HUES6 (cell line): ENCODE measurements at regions not wholly inside any gene's neighbourhood (a gene's known extent, or its start where the extent isn't known, plus 50 kb on each side); places are given as distances from the start of the nearest gene placed in this dataset.

Experiments used
- H3K27ac ChIP-seq: 2 replicates; pipeline ENCODE4 v1.7.0; 2013; ENCODE audit warnings: low read depth, mild to moderate bottlenecking, low read length, inconsistent platforms
- H3K27me3 ChIP-seq: 2 replicates; pipeline ENCODE4 v1.6.1; 2013; ENCODE audit warnings: low read length; ENCODE audit not compliant: control insufficient read depth, insufficient read depth
- H3K36me3 ChIP-seq: 2 replicates; pipeline ENCODE4 v1.6.1; 2013; ENCODE audit warnings: low read length; ENCODE audit not compliant: control insufficient read depth, insufficient read depth
- H3K4me1 ChIP-seq: 2 replicates; pipeline ENCODE4 v1.6.1; 2013; ENCODE audit warnings: low read length; ENCODE audit not compliant: control insufficient read depth, insufficient read depth
- H3K4me3 ChIP-seq: 2 replicates; pipeline ENCODE4 v1.5.1; 2013; ENCODE audit warnings: low read depth, low read length
- H3K9ac ChIP-seq: one replicate; pipeline ENCODE4 v1.6.1; 2013; ENCODE audit warnings: mild to moderate bottlenecking, low read length
- H3K9me3 ChIP-seq: 2 replicates; pipeline ENCODE4 v1.6.1; 2013; ENCODE audit warnings: low read depth, low read length; ENCODE audit not compliant: control insufficient read depth, insufficient read depth

DNA sequence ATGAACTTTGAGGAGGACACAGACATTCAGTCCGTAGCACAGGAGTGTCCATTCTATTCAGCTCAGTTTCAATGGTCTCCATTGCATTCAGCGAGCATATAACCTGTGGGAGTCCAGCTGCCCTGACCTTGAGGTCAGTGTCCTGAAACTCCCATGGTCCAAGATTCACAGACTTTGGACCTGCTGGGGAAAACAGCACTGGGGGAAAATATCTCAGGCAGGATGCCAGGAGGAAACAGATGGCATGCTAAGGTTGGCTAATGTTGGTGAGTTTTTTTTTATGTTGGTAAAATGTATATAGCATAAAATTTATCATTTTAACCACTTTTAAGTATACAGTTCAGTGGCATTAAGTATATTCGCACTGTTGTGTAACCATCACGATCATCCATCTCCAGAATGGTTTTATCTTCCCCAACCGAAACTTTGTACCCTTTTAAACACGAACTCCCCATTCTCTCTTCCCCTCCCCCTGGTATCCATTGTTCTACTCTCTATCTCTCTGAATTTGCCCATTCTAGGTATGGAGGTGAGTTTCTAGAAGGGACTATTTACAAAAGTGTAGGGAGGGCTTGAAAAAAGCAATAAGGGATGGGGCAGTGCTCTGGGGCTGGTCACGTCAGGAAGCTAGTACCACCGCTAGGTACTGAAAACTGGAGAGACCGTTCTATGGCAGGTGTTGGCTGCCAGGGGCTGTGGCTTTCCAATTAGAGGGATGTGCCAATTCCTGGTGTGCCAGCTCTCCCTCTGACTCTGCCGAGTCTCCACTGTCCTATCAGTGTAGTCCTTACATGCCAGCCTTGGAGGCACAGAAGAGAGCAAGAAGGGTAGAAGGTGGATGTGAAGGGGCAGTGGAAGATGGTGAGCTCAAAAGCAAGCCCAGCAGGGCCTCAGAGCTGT is 85.3 kb downstream of the FOXD2 start:
- H3K4me3 ChIP-seq: no peak overlapping the region
- H3K4me1 ChIP-seq: peaks cover 14% of the 10 kb centered on the region
- H3K9ac ChIP-seq: no peak overlapping the region
- H3K27ac ChIP-seq: no peak overlapping the region
- H3K27me3 ChIP-seq: peaks cover 7% of the 10 kb centered on the region
- H3K9me3 ChIP-seq: no peaks in the 10 kb centered on the region
- no peaks in the 10 kb centered on the region for H3K36me3 ChIP-seq

DNA sequence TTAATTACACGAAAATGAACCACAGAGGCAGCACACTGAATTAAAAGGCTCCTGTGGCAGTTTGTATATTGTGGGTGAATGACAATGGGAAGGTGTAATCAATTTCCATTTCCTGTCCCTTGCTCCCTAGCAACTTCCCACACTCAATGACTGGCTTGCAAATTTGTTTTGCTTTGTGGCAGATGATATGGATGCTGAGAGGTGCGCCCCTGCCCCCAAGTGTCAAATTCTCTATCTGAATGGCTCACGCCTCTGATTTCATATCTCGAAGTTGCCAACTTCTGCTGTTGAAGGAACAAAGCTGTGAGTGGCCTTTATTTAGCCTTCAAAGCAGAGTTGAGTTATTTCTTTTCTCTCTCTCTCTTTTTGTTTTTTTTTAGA is 86.0 kb downstream of the FOXD2 start:
- H3K9ac ChIP-seq: no peak overlapping the region
- no peaks in the 10 kb centered on the region for H3K36me3 ChIP-seq
- peaks cover 7% of the 10 kb centered on the region for H3K27me3 ChIP-seq
- peaks cover 14% of the 10 kb centered on the region for H3K4me1 ChIP-seq
- H3K4me3 ChIP-seq: no peak overlapping the region
- peaks cover 3% of the 10 kb centered on the region; the same call in 1 of the 2 replicates for H3K9me3 ChIP-seq
- no peak overlapping the region for H3K27ac ChIP-seq

DNA sequence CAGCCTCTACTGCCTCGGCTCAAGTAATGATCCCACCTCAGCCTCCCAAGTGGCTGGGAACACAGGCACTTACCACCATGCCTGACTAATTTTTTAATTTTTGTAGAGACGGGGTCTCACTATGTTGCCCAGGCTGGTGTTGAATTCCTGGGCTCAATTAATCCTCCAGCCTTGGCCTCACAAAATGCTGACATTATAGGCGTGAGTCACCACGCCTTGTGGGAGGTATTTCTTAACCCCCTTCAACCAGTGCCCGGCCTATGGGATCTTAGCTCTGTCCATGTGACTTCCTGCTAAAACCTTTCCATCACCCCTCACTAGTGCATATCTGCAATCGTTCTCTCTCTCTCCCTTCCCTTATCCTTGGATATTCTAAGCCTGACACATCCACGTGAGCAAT is 86.4 kb downstream of the FOXD2 start:
- Histone ChIP-seq H3K27ac (no peak overlapping the region), H3K4me3 (no peak overlapping the region), H3K27me3 (peaks cover 7% of the 10 kb centered on the region), H3K9me3 (peaks cover 8% of the 10 kb centered on the region; the same call in 1 of the 2 replicates), H3K36me3 (no peaks in the 10 kb centered on the region), H3K9ac (no peak overlapping the region), H3K4me1 (peaks cover 14% of the 10 kb centered on the region)

DNA sequence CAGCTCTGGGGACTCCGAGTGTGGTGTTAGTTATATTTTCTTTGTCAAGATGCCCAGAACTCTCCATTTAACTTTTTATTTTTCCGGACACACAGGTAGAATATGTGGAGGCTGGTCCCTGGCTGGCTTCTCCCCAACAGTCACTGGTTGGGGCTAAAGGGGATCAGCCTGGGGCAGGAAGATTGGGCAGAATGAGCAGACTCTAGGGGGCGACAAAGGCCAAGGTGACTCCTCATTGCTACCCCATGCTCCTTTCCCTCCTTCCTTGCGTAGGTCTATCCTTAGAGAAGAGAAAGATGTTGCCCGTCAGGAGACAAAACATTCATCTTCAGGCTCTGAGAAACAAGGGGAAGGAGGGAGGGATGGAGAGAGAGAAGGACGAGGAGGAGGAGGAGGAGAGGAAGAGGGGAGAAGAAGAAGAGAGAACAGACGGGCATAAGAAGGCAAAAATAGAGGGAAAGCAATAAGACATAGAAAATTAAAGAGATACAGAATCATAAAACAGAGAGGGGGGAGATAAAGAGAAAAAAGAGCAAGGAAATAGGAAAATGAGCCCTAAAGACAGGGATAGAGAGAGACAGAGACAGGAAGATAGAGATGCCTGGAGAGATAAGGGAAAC is 89.9 kb downstream of the FOXD2 start:
- peaks cover 14% of the 10 kb centered on the region for H3K4me1 ChIP-seq
- H3K27me3 ChIP-seq: no peaks in the 10 kb centered on the region; the same call in 1 of the 2 replicates
- H3K4me3 ChIP-seq: no peak overlapping the region
- H3K36me3 ChIP-seq: no peaks in the 10 kb centered on the region
- H3K9me3 ChIP-seq: peaks cover 14% of the 10 kb centered on the region
- H3K9ac ChIP-seq: no peak overlapping the region
- no peak overlapping the region for H3K27ac ChIP-seq

DNA sequence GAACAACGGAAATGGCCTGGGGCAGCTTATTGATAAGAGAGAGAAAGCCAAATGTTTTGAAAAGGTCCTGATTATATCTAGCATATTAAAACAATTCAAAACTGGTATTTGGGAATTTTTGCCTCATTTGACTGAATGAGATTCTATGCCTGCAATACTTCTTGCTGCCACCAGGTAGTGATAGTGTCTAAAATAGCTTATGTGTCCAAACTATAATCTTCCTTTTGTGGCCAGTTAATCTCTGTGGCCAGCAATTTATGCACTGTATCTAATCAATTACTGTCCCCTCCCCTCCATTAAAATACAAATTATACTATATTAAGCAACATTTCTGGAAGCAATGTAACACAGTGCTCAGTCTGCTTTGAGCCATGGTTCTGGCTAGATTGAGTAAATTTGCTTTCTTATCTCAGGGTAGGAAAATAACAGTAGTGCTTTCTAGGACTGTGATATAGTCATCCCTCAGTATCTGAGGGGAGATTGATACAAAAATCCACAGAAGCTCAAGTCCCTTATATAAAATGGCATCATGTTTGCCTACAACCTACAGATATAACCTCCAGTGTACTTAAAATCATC is 91.8 kb downstream of the FOXD2 start:
- no peaks in the 10 kb centered on the region for H3K36me3 ChIP-seq

DNA sequence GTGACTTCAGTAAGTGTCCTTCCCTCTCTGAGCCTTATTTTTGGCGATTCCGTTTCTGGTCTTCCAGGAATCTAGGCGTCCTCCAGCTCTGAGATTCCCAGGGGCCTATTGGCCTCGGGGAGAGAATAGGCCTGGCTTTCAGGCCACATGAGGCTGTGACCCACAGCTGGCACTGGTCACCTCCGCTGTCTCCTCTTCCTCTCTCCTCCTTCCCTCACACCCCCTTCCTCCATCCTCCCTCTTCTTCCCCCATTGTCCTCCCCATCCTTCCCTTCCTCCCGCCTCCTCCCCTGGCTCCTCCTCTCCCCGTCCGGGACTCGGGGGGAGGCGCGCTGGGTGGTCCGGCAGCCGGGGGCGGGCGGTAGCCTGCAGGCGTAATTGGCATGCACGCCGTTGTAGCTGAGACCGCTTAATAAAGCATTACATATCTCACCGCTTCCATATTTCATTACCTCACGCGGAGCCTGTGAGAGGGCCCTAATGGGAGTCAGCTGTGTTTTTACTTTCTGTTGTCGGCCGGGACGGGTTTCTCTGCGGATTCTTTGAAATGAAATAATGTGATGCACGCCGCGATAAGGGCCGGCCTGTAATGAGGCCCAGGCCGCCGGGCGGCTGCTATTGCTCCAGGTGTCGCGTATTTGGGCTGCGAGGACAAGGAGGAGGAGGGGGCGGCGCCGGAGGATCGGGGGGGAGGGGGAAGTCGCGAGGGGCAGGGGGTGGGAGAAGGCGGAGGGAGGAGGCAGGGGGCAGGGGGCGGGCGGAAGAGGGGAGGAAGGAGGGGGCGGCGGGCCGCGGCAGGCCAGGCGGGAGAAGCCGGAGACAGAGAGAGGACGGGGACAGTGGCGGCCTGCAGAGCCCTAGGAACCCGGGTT is 95.3 kb downstream of the FOXD2 start:
- no peaks in the 10 kb centered on the region for H3K36me3 ChIP-seq
- H3K27ac ChIP-seq: no peak overlapping the region; the same call in 1 of the 2 replicates
- H3K9me3 ChIP-seq: peaks cover 14% of the 10 kb centered on the region
- H3K9ac ChIP-seq: peak overlapping the region; percentile 50
- H3K27me3 ChIP-seq: peaks cover 9% of the 10 kb centered on the region; the same call in 1 of the 2 replicates
- H3K4me1 ChIP-seq: peaks cover 34% of the 10 kb centered on the region
- H3K4me3 ChIP-seq: peak overlapping the region; percentile 56

More for the DNA sequence above, 91.8 kb downstream of the FOXD2 start:
- Histone ChIP-seq H3K27me3 (peaks cover 5% of the 10 kb centered on the region; the same call in 1 of the 2 replicates), H3K27ac (no peak overlapping the region), H3K4me3 (no peak overlapping the region), H3K9ac (no peak overlapping the region), H3K9me3 (peaks cover 14% of the 10 kb centered on the region), H3K4me1 (peaks cover 18% of the 10 kb centered on the region)

DNA sequence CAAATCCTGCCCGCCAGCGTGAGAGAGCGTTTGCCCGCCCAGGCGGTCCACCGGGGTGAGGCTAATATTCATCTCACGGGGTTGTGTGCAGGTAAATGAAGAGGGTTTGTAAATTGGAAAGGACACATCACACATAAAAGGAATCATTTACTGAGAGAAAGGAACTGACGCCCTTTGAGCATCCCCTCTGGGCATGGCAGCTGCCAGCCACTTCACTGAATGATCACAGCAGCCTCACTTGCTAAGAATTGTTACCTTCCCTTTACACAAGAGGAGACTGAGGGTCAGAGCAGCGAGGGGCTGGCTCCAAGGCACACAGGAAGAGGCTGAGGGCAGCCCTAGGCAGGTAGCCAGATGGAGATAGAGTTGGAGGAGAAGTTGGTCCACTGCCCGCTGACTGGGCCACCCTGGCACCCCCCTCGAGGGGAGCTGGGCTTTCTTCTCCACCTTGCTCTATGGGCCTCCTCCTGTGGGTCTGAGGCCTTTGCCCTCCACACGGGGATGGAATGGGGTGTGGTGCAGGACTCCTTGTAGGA is 96.0 kb downstream of the FOXD2 start:
- peaks cover 34% of the 10 kb centered on the region for H3K4me1 ChIP-seq
- peak overlapping the region; percentile 29 for H3K9ac ChIP-seq
- H3K36me3 ChIP-seq: no peaks in the 10 kb centered on the region
- no peak overlapping the region; the same call in 1 of the 2 replicates for H3K27ac ChIP-seq
- H3K27me3 ChIP-seq: peaks cover 9% of the 10 kb centered on the region; the same call in 1 of the 2 replicates
- H3K9me3 ChIP-seq: peaks cover 10% of the 10 kb centered on the region
- peak overlapping the region; percentile 56 for H3K4me3 ChIP-seq

DNA sequence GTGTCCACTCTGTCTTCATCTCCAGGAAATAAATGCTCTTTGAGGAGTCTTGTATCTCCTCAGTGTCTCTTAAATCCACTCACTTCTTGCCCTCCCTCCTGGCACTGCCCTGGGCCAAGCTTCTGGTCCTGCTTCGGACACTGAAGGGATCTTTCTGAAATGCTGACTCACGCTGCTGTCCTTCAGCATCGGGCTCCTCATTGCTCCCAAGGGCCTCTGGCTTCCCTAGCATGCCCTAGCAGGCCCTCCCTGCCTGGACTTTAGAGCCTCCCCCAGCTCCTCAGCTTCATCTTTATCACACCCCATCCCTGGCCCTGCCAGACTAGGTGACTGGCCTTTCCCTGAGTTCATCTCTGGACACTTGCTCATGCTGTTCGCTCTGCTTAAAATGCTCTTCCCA is 96.6 kb downstream of the FOXD2 start:
- H3K36me3 ChIP-seq: no peaks in the 10 kb centered on the region
- H3K27ac ChIP-seq: no peak overlapping the region
- 0 out of 2 replicates have a peak overlapping the region, but pooled peaks have one; percentile 56 for H3K4me3 ChIP-seq
- H3K9ac ChIP-seq: peak overlapping the region; percentile 29
- peaks cover 34% of the 10 kb centered on the region for H3K4me1 ChIP-seq
- peaks cover 9% of the 10 kb centered on the region; the same call in 1 of the 2 replicates for H3K27me3 ChIP-seq
- peaks cover 5% of the 10 kb centered on the region for H3K9me3 ChIP-seq

DNA sequence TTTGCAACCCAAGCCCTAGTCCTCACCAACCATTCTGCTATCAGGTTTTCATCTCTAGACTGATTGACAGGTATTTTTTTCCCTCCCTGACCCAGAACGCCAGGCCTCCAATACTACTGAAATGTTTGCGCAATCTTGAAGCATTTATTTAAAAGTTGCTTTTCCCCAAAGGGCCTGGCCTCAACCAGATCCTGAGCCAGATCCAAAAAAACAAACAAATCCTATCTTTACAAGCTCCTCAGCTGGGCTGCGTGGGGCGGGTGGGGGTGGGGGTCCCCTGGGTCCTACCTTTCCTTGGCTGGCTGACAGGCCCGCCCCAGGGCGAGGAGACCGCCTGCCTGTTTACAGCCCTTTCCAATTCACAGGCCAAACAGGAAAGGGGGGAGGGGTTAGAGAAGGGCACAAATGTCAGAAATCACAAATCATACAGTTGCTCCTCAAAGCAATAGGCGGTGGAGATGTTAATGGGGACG is 98.8 kb downstream of the FOXD2 start:
- H3K27ac ChIP-seq: no peak overlapping the region
- no peak overlapping the region for H3K9ac ChIP-seq
- H3K4me3 ChIP-seq: no peak overlapping the region
- peaks cover 7% of the 10 kb centered on the region; the same call in 1 of the 2 replicates for H3K9me3 ChIP-seq
- H3K4me1 ChIP-seq: peaks cover 34% of the 10 kb centered on the region
- H3K27me3 ChIP-seq: peaks cover 9% of the 10 kb centered on the region; the same call in 1 of the 2 replicates
- no peaks in the 10 kb centered on the region for H3K36me3 ChIP-seq

DNA sequence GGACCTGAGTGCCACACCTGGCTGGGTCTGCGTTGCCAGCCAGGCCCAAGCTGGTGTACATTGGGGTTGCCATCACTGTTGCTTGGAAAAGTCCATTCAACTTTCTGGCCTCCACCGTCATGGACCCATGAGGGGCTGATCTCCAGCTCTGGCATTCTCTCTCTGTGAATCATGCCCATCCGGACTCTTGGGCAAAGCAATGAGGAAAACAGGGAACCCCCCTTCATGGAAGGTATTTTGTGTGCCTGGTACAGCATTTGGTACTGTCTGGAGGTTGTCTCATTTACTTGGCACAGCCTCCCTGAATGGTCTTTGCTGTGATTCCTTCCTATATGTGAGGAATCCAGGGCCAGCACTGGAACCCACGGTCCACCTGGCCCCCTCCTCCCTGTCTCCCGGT is 99.4 kb downstream of the FOXD2 start:
- Histone ChIP-seq H3K4me1 (peaks cover 34% of the 10 kb centered on the region), H3K27me3 (peaks cover 9% of the 10 kb centered on the region; the same call in 1 of the 2 replicates), H3K36me3 (no peaks in the 10 kb centered on the region), H3K9me3 (peaks cover 10% of the 10 kb centered on the region; the same call in 1 of the 2 replicates), H3K27ac (no peak overlapping the region), H3K9ac (no peak overlapping the region), H3K4me3 (no peak overlapping the region)
